GM12891 (cell line): ENCODE measurements at regions not wholly inside any gene's neighbourhood (a gene's known extent, or its start where the extent isn't known, plus 50 kb on each side); places are given as distances from the start of the nearest gene placed in this dataset.

Experiments
- PAX5 ChIP-seq: IDR thresholded peaks from 2 replicates; pipeline ENCODE4 v1.6.1; 2011; ENCODE audit warnings: low read length, moderate library complexity, mild to moderate bottlenecking; ENCODE audit not compliant: insufficient read depth, severe bottlenecking
- POLR2A ChIP-seq: IDR thresholded peaks from 2 replicates; pipeline ENCODE4 v1.6.1; 2011; ENCODE audit warnings: low read depth, low read length, control low read depth
- POLR2AphosphoS5 ChIP-seq: IDR thresholded peaks from 2 replicates; pipeline ENCODE4 v1.6.1; 2011; ENCODE audit warnings: low read depth, low read length, control low read depth
- POU2F2 ChIP-seq: IDR thresholded peaks from 2 replicates; pipeline ENCODE4 v1.6.1; 2011; ENCODE audit warnings: low read depth, mild to moderate bottlenecking, control low read depth, low read length, moderate library complexity
- SPI1 ChIP-seq: IDR thresholded peaks from 2 replicates; pipeline ENCODE4 v1.6.1; 2011; ENCODE audit warnings: low read depth, low read length, control low read depth
- TAF1 ChIP-seq: IDR thresholded peaks from 2 replicates; pipeline ENCODE4 v1.6.1; 2011; ENCODE audit warnings: low read depth, low read length, control low read depth

GRCh38 chr5:156093024-156093423 is 233.9 kb upstream of the SGCD start:
- no peak for TF ChIP-seq POLR2A
- TF ChIP-seq TAF1 = no peak
- TF ChIP-seq POLR2AphosphoS5 = no peak
- no peak for TF ChIP-seq SPI1
- TF ChIP-seq PAX5 = no peak
- TF ChIP-seq POU2F2 = no peak
